GDM1 (cell line): ENCODE measurements at regions not wholly inside any gene's neighbourhood (a gene's known extent, or its start where the extent isn't known, plus 50 kb on each side); places are given as distances from the start of the nearest gene placed in this dataset.
"Not testable (repeated sequence)": the region's sequence is repeated elsewhere in the genome, so short reads cannot be mapped to it uniquely, and the experiment has no call there.

ENCODE experiments used
- DNase-seq: peaks from one replicate; lab custom pipeline; 2025; lab: John Stamatoyannopoulos, UW

GRCh38 chr21:28418726-28419514 lies 573.8 kb downstream of the LTN1 start:
- no peak for DNase-seq

GRCh38 chr21:28410256-28410655 lies 582.4 kb downstream of the LTN1 start:
- no peak for DNase-seq

GRCh38 chr21:28402616-28402989 lies 590.1 kb downstream of the LTN1 start:
- no peak for DNase-seq

- DNase-seq = no peak
These were observed 595.6 kb downstream of the LTN1 start for GRCh38 chr21:28397040-28397439.

- DNase-seq = no peak
These were observed 596.3 kb downstream of the LTN1 start for GRCh38 chr21:28396421-28396820.

GRCh38 chr21:28393279-28393678 lies 599.4 kb downstream of the LTN1 start:
- DNase-seq = no peak

- DNase-seq = no peak
These were observed 600.5 kb downstream of the LTN1 start for GRCh38 chr21:28391938-28392849.

GRCh38 chr21:28387220-28387619 lies 605.5 kb downstream of the LTN1 start:
- no peak for DNase-seq

GRCh38 chr21:28385845-28386244 lies 606.8 kb downstream of the LTN1 start:
- DNase-seq = no peak

- DNase-seq = not testable (repeated sequence)
These were observed 611.5 kb downstream of the LTN1 start for GRCh38 chr21:28381000-28381745.

- DNase-seq = no peak
These were observed 612.4 kb downstream of the LTN1 start for GRCh38 chr21:28380241-28380640.

GRCh38 chr21:28378026-28378425 lies 614.7 kb downstream of the LTN1 start:
- DNase-seq = no peak

GRCh38 chr21:28375708-28376385 lies 616.8 kb downstream of the LTN1 start:
- DNase-seq = no peak

- no peak for DNase-seq
These were observed 617.8 kb downstream of the LTN1 start for GRCh38 chr21:28374881-28375280.

- no peak for DNase-seq
These were observed 621.0 kb downstream of the LTN1 start for GRCh38 chr21:28371713-28372112.

GRCh38 chr21:28359300-28359699 lies 633.4 kb downstream of the LTN1 start:
- no peak for DNase-seq

GRCh38 chr21:28358702-28359101 lies 634.0 kb downstream of the LTN1 start:
- DNase-seq = no peak

GRCh38 chr21:28358170-28358569 lies 634.5 kb downstream of the LTN1 start:
- DNase-seq = no peak

GRCh38 chr21:28357743-28358142 lies 634.9 kb downstream of the LTN1 start:
- DNase-seq = no peak

GRCh38 chr21:28356422-28356821 lies 636.3 kb downstream of the LTN1 start:
- no peak for DNase-seq

GRCh38 chr21:28345934-28346333 lies 646.7 kb downstream of the LTN1 start:
- no peak for DNase-seq

GRCh38 chr21:28344985-28345384 lies 647.7 kb downstream of the LTN1 start:
- DNase-seq = no peak
